Subcutaneous abdominal adipose tissue (tissue), 5 donors: ENCODE measurements at regions not wholly inside any gene's neighbourhood (a gene's known extent, or its start where the extent isn't known, plus 50 kb on each side); places are given as distances from the start of the nearest gene placed in this dataset.
A peak's percentile ranks its signal among the peaks of the same experiment; 100 is the strongest.

Experiments
- H3K27ac ChIP-seq: one replicate; pipeline ENCODE4 v1.7.0; 2013; ENCODE audit warnings: low read depth, mild to moderate bottlenecking, inconsistent platforms, low read length, moderate library complexity
- H3K27me3 ChIP-seq, 5 donors: one replicate each; pipeline ENCODE4 v1.7.0; 2013; ENCODE audit warnings: low read length in 5 of 5, inconsistent platforms in 1 of 5; ENCODE audit not compliant: control insufficient read depth in 5 of 5, insufficient read depth in 4 of 5
- H3K36me3 ChIP-seq, 5 donors: one replicate each; pipeline ENCODE4 v1.7.0; 2013; ENCODE audit warnings: low read length in 5 of 5; ENCODE audit not compliant: control insufficient read depth in 5 of 5, insufficient read depth in 5 of 5
- H3K4me1 ChIP-seq, 5 donors: one replicate each; pipeline ENCODE4 v1.7.0; 2013; ENCODE audit warnings: low read length in 5 of 5, mild to moderate bottlenecking in 3 of 5, moderate library complexity in 1 of 5; ENCODE audit not compliant: control insufficient read depth in 5 of 5, insufficient read depth in 5 of 5
- H3K4me3 ChIP-seq, 5 donors: one replicate each; pipeline ENCODE4 v1.7.0; 2013; ENCODE audit warnings: low read length in 5 of 5, low read depth in 1 of 5
- H3K9ac ChIP-seq, 5 donors: one replicate each; pipeline ENCODE4 v1.7.0; 2013; ENCODE audit warnings: low read length in 5 of 5, mild to moderate bottlenecking in 4 of 5, moderate library complexity in 3 of 5
- H3K9me3 ChIP-seq, 5 donors: one replicate each; pipeline ENCODE4 v1.7.0; 2013; ENCODE audit warnings: low read length in 5 of 5; ENCODE audit not compliant: control insufficient read depth in 5 of 5
- donor health status: healthy.
- donor health status: healthy.
- donor health status: healthy.
- donor health status: healthy.
- donor health status: healthy.

DNA sequence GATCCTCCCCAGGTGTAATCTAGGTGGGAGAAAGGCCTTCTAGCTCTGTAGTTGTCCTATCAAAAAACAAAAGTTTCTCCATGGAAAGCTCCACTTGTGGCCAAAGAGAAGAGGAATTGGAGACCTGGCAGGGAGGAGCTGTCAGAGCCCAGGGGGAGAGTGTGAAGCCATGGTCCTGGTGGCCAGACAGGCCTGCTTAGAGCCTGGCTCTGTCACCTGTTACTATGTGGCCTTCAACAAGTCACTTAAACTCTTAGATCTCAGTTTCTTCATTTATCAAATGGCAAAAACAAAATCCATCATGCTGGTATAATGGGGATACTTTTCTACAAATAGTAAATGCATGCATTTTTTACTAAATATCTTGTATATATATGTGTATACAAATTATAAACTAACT is 59.0 kb upstream of the NFE2L3 start:
- Histone ChIP-seq H3K9me3 (no peaks in the 10 kb centered on the region), H3K4me1 (peaks cover 0 to 4% (median 3%) of the 10 kb centered on the region in 5 donors), H3K36me3 (no peaks in the 10 kb centered on the region), H3K27me3 (no peaks in the 10 kb centered on the region), H3K27ac (no peak overlapping the region), H3K9ac (no peak overlapping the region), H3K4me3 (no peak overlapping the region)

DNA sequence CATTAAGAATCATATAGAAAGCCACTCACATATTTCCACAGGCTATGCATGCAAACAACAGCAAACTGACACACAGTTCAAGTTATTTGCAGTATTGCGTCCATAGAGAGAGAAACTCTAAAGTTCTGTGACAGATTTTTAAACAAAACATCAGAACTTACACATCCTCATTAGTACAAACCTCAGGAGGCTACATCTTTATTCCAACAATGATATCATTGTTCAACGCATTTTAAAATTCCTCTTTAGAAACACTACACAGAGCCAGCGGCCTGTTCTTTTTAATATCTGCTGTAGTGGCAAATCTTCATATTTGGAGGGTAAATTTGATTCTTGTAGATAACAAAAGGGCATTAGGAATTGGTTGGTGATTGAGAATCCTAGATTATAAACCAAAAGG is 55.9 kb upstream of the NFE2L3 start:
- Histone ChIP-seq H3K27ac (no peak overlapping the region), H3K9ac (no peak overlapping the region), H3K36me3 (no peaks in the 10 kb centered on the region), H3K27me3 (no peaks in the 10 kb centered on the region), H3K4me3 (no peak overlapping the region), H3K4me1 (peaks cover 0 to 3% (median 0%) of the 10 kb centered on the region in 5 donors), H3K9me3 (no peaks in the 10 kb centered on the region)

DNA sequence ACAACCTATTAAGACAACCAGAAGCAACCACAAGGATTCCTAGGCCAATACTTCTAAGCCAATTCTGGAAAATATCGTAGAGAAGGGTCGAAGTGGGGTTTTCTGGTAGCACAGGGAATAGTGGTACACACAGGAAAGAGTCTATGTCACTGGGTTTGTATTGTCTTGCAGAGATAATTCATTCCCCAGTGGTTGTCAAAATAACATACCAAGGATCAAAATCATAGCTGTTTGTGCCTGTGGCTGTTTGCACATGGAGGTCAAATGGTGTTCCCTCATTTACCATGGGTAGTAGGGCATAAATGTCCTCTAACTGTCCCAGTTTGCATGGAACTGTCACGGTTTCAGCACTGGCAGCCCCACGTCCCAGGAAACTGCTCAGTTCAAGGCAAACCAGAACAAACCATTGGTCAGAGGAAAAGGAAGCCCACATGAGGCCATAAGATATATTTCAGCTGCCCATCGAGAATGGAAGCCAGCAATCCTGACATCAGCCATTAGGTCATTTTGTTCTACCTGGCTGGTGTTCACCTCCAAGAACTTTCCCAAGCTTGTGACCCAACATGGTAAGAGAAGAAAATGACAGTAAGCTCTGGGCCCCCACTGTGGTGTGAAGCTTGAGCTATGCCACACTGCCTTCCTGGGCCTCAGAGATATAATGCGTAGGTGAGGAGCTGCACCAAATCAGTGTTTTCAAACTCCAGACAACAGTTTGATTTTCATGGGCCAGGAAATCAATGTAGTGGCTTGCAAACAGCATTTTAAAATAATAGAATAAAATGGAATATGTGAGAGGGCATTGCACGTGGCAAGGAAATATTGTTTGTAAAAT is 53.9 kb upstream of the NFE2L3 start:
- H3K4me1 ChIP-seq, result peaks cover 0 to 15% (median 0%) of the 10 kb centered on the region in 5 donors
- H3K9ac ChIP-seq, result no peak overlapping the region
- no peak overlapping the region for H3K4me3 ChIP-seq
- H3K9me3 ChIP-seq, result no peaks in the 10 kb centered on the region
- no peak overlapping the region for H3K27ac ChIP-seq
- H3K27me3 ChIP-seq, result no peaks in the 10 kb centered on the region
- no peaks in the 10 kb centered on the region for H3K36me3 ChIP-seq

DNA sequence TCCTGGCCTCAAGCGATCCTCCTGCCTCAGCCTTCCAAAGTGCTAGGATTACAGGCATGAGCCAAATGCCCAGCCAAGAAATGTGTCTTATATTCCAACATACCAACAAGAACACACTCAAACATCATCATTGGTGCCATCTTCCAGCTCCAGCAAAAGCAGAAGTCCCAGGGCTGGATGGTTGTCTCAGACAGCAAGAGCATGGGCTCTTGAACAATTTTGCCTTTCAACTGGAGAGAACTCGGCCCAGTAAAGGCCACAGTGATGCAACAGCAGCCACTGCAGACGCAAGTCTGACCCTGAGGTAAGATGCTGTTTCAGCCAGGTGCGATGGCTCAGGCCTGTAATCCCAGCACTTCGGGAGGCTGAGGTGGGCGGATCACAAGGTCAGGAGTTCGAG is 52.8 kb upstream of the NFE2L3 start:
- H3K4me3 ChIP-seq, result no peak overlapping the region
- H3K9me3 ChIP-seq, result no peaks in the 10 kb centered on the region
- no peak overlapping the region for H3K9ac ChIP-seq
- H3K27ac ChIP-seq, result no peak overlapping the region
- peaks cover 0 to 15% (median 0%) of the 10 kb centered on the region in 5 donors for H3K4me1 ChIP-seq
- H3K27me3 ChIP-seq, result no peaks in the 10 kb centered on the region
- H3K36me3 ChIP-seq, result no peaks in the 10 kb centered on the region

DNA sequence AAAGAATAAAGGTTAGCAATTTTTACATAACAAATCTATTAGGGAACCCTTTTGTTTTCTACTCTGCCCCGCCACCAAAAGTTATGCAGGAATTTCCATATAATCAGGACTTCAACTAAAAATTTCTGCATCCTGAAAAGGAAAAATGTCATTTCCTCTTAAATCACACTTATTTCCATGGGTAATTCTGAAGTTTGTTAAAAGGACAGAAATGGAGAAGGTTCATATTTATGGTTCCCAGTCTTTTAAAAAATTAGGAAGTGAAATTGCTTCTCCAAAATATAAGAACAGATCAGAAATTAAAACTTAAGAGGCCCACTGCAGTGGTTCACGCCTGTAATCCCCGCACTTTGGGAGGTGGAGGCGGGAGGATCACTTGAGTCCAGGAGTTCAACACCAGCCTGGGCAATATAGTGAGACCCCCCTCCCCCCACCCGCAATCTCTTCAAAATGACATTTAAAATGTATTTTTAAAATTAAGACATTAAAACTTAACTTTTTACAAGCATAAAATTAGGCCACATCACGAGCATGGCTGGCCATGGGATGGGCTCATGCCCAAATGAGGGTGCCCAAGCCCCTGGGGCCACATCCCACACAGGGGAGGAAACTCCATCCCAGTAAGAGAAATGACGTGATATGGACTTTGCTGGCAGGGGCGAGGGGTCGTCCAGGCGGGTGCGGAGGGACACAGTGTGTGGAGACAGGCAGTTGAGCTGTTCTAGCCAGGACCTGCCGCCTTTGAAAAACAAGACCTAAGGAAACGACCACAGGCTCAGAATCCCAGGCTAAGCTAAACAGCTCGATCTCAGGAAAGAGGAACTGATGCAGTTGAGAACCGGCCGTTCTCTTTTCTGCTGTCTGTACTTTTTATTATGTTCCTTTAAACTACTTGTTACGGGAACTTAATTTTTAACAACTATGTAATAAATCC is 51.3 kb upstream of the NFE2L3 start:
- Histone ChIP-seq H3K4me1 (peaks cover 0 to 23% (median 0%) of the 10 kb centered on the region in 5 donors), H3K9ac (peak overlapping the region in 1 of 5 donors; percentile 9), H3K27ac (peak overlapping the region; percentile 44), H3K9me3 (no peaks in the 10 kb centered on the region), H3K4me3 (peak overlapping the region in 4 of 5 donors; percentile 46 to 56 (median 48)), H3K36me3 (no peaks in the 10 kb centered on the region), H3K27me3 (no peaks in the 10 kb centered on the region)

DNA sequence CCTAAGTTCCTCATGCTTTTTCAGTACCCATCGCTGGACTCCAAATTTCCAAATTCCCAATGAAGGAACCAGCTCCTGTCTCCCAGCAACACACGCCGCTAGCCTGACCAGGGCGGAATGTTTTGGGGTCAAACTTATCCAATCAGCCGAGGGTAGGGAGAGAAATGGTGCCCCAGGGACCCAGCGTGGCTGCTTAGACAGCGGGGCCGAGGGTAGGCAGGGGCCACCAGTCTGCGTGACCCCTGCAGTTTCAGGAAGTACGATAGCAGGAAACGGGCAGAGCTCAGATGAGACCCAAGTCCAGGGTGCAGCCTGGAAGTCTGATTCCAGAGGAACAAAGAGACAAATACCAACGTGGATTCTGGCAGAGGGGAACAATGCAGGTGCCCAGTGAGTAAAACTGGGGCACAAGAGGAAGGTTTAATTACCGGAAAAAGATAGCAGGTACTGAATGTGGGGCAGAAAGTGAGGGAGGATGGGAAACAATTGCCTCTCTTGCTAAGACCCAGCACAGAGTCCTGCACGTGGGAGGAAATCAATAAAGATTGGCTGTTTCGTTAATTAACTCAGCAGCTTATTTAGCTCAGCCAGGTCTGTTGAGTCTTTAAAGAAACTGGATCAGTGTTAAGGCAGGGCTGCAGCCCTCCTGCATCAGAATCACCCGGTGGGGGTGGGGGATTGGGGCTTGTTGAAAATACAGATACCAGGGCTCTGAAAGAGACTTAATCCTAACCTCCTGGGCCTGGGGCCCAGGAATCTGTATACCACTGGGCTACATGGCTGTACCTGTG is 50.4 kb upstream of the NFE2L3 start:
- H3K4me3 ChIP-seq, result peak overlapping the region; percentile 35 to 56 (median 47)
- H3K9me3 ChIP-seq, result no peaks in the 10 kb centered on the region
- H3K36me3 ChIP-seq, result no peaks in the 10 kb centered on the region
- peaks cover 0 to 23% (median 0%) of the 10 kb centered on the region in 5 donors for H3K4me1 ChIP-seq
- H3K27me3 ChIP-seq, result no peaks in the 10 kb centered on the region
- H3K27ac ChIP-seq, result peak overlapping the region; percentile 44
- peak overlapping the region in 3 of 5 donors; percentile 7 to 60 (median 9) for H3K9ac ChIP-seq

DNA sequence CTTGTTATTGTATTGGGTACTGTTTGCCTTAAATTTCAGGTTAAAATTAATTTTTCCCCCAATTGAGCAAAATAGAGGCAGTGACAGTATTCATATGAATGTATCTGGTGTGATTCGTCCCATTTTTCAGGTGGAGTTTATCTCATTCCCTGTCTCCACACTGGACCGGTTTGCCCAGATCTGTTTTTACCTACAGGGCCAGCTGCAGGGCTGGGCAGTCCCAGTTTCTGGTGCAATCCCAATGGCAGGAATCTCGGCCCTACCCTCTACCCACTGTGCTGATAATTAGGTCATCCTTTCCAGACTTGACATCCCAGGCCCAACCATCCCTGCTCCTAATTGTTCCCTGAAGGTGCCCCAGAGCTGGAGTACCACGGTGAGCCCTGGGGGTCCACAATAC is 49.8 kb upstream of the NFE2L3 start:
- Histone ChIP-seq H3K27me3 (no peaks in the 10 kb centered on the region), H3K9ac (peak overlapping the region in 1 of 5 donors; percentile 60), H3K4me3 (peak overlapping the region in 3 of 5 donors; percentile 14 to 56 (median 35)), H3K4me1 (peaks cover 0 to 23% (median 0%) of the 10 kb centered on the region in 5 donors), H3K36me3 (no peaks in the 10 kb centered on the region), H3K9me3 (no peaks in the 10 kb centered on the region), H3K27ac (no peak overlapping the region)
